ENCODE measurements at regions not wholly inside any gene's neighbourhood (a gene's known extent, or its start where the extent isn't known, plus 50 kb on each side); places are given as distances from the start of the nearest gene placed in this dataset.

DNA sequence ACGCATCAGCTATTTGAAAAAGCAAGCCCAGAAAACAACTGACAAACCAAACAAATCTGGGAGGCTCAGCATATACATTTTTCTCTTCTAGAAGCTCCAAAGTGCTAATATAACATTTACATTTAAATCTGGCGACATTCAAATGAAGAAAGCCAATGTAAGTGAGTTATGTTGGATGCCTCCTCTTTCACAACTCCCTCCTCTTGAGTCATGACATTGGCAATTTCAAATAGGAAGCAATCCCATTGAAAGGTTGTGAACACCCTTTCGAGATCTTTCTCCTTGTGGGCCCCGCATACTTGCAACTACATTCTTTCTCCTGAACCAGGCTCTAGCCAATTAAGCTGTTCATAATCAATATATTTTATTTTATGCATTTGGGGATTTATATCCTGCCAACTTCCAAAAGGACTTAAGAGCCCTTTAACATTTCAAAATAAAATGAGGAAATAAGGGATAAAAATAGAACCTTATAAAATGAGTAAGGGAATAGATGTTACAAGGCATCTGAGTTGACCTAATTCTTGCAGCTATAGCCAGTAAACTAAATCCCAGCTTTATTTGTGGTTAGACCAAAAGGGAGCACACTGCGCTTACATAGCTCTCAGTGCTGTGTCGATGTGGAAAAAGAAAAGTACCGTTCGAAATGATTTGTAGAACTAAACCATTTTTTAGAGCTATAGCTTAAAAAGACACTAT lies 129.5 kb upstream of the SESN3 start:
- no peaks in the 10 kb centered on the region for H3K27me3 ChIP-seq (ENCODE audit: control insufficient read depth, insufficient read depth, low read length)
- no peaks in the 10 kb centered on the region for H3K4me1 ChIP-seq (ENCODE audit: control insufficient read depth, insufficient read depth, low read length)
- H3K9me3 ChIP-seq (ENCODE audit: control insufficient read depth, insufficient read depth, low read length), result no peaks in the 10 kb centered on the region
- TF ChIP-seq, protein P1, sequence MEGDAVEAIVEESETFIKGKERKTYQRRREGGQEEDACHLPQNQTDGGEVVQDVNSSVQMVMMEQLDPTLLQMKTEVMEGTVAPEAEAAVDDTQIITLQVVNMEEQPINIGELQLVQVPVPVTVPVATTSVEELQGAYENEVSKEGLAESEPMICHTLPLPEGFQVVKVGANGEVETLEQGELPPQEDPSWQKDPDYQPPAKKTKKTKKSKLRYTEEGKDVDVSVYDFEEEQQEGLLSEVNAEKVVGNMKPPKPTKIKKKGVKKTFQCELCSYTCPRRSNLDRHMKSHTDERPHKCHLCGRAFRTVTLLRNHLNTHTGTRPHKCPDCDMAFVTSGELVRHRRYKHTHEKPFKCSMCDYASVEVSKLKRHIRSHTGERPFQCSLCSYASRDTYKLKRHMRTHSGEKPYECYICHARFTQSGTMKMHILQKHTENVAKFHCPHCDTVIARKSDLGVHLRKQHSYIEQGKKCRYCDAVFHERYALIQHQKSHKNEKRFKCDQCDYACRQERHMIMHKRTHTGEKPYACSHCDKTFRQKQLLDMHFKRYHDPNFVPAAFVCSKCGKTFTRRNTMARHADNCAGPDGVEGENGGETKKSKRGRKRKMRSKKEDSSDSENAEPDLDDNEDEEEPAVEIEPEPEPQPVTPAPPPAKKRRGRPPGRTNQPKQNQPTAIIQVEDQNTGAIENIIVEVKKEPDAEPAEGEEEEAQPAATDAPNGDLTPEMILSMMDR (IDR thresholded peaks at IDR 0.05), result no peak
- H3K36me3 Mint-ChIP-seq, result no peaks in the 10 kb centered on the region
- no peaks in the 10 kb centered on the region for H3K4me1 Mint-ChIP-seq
- ATAC-seq, result no peak
- H3K27ac ChIP-seq (ENCODE audit: low read length), result no peak overlapping the region
- intact Hi-C loops (cut with micrococcal nuclease), result no loop called here
- no peak overlapping the region for H3K4me3 ChIP-seq (ENCODE audit: low read length)
- no peak overlapping the region for H3K4me3 Mint-ChIP-seq
- H3K36me3 ChIP-seq (ENCODE audit: control insufficient read depth, insufficient read depth, low read length), result no peaks in the 10 kb centered on the region
- DNase-seq, result no peak
- no peak overlapping the region for H3K27ac Mint-ChIP-seq
- H3K9me3 Mint-ChIP-seq, result no peaks in the 10 kb centered on the region
- WGBS (ENCODE audit: insufficient coverage), result 88% methylated on average over 6 of the region's 8 CpGs
- H3K27me3 Mint-ChIP-seq (ENCODE audit: low read depth in 2 of 2), result peaks cover 0 to 4% of the 10 kb centered on the region in 2 donors

DNA sequence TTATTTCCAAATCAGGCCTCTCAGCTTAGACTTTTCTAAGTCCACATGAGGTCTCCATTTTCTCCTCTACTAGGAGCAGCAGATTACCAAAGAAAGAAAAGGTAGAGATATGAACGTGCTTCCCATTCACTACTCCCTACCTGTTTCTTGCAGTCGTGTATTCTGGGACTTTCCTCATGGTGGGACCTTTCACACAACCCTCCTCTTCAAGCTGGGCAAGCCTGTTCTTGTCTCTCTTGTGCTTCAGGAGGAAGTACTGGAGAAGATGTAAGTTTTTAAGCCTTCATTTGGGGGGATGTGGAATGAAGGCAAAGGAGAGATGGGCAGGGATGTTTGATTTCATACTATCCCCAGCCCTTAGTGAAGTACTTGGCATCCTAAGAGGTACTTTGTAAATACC lies 128.8 kb upstream of the SESN3 start:
- Mint-ChIP-seq H3K9me3 (no peaks in the 10 kb centered on the region), H3K4me1 (no peaks in the 10 kb centered on the region), H3K27me3 (ENCODE audit: low read depth in 2 of 2) (peaks cover 0 to 2% of the 10 kb centered on the region in 2 donors), H3K27ac (no peak overlapping the region), H3K36me3 (no peaks in the 10 kb centered on the region), H3K4me3 (no peak overlapping the region)
- WGBS (ENCODE audit: insufficient coverage), result 100% methylated on average over 1 of the region's 2 CpGs
- ATAC-seq, result no peak
- Histone ChIP-seq H3K27me3 (ENCODE audit: control insufficient read depth, insufficient read depth, low read length) (no peaks in the 10 kb centered on the region), H3K4me3 (ENCODE audit: low read length) (no peak overlapping the region), H3K36me3 (ENCODE audit: control insufficient read depth, insufficient read depth, low read length) (no peaks in the 10 kb centered on the region), H3K4me1 (ENCODE audit: control insufficient read depth, insufficient read depth, low read length) (no peaks in the 10 kb centered on the region), H3K9me3 (ENCODE audit: control insufficient read depth, insufficient read depth, low read length) (no peaks in the 10 kb centered on the region), H3K27ac (ENCODE audit: low read length) (no peak overlapping the region)
- TF ChIP-seq, protein P1 (IDR thresholded peaks at IDR 0.05), result no peak
- DNase-seq, result no peak
- intact Hi-C loops (cut with micrococcal nuclease), result no loop called here

DNA sequence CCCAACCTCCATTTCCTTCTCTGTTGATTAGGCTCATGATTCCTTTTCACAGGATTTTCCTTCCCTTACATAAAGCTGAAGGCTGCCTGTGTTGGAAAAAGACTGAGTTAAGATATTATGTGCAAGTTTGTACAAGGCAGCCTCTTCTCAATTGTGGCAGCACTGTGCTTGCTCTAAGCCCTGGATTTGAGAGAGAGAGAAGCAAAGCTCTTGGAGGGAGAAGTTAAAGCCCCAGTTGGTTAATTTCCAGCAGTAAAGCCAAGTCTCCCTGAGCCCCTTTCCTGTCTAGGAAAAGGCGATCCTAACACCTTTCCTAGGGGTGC lies 128.3 kb upstream of the SESN3 start:
- H3K36me3 Mint-ChIP-seq, result no peaks in the 10 kb centered on the region
- intact Hi-C loops (cut with micrococcal nuclease), result no loop called here
- no peaks in the 10 kb centered on the region for H3K9me3 Mint-ChIP-seq
- Histone ChIP-seq H3K4me3 (ENCODE audit: low read length) (no peak overlapping the region), H3K27ac (ENCODE audit: low read length) (no peak overlapping the region), H3K27me3 (ENCODE audit: control insufficient read depth, insufficient read depth, low read length) (no peaks in the 10 kb centered on the region), H3K4me1 (ENCODE audit: control insufficient read depth, insufficient read depth, low read length) (no peaks in the 10 kb centered on the region), H3K9me3 (ENCODE audit: control insufficient read depth, insufficient read depth, low read length) (no peaks in the 10 kb centered on the region), H3K36me3 (ENCODE audit: control insufficient read depth, insufficient read depth, low read length) (no peaks in the 10 kb centered on the region)
- no peaks in the 10 kb centered on the region for H3K4me1 Mint-ChIP-seq
- no CpG with 5 or more reads among the region's 1 CpG for WGBS (ENCODE audit: insufficient coverage)
- H3K27ac Mint-ChIP-seq, result no peak overlapping the region
- H3K4me3 Mint-ChIP-seq, result no peak overlapping the region
- ATAC-seq (no peak), DNase-seq (no peak)
- H3K27me3 Mint-ChIP-seq (ENCODE audit: low read depth in 2 of 2), result peaks cover 0 to 2% of the 10 kb centered on the region in 2 donors
- TF ChIP-seq, protein P1 (IDR thresholded peaks at IDR 0.05), result no peak
